C4-2B (cell line): ENCODE measurements at regions not wholly inside any gene's neighbourhood (a gene's known extent, or its start where the extent isn't known, plus 50 kb on each side); places are given as distances from the start of the nearest gene placed in this dataset.

Experiments
- ZFX ChIP-seq: fragments of 450-650 bp; IDR thresholded peaks from 2 replicates; pipeline ENCODE4 v1.6.1; 2017
- TF ChIP-seq, protein P1 (sequence below): fragments of 450-650 bp; conservative IDR thresholded peaks from 2 replicates; pipeline ENCODE4 v1.5.1; 2017; ENCODE audit warnings: mild to moderate bottlenecking

DNA sequence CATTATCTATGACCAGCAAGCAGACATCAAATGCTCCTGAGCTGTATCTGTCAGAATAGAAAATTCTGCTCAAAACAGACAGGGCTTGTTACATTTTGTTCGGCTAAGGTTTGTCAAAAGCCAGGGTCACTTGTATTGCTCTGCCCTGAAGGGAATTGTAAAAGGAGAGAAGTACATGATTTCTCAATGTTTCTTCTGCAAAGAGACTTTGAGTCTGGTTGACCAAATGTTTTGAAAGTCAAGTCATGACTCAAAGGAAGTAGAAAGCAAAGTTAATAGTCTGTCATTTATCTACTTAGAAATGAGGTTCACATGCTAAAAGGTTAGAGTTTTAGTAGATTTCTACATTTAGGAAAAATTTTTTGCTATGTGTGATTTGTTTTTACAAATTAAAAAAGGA, 1624.1 kb upstream of the ZEB2 start:
- TF ChIP-seq, protein P1, sequence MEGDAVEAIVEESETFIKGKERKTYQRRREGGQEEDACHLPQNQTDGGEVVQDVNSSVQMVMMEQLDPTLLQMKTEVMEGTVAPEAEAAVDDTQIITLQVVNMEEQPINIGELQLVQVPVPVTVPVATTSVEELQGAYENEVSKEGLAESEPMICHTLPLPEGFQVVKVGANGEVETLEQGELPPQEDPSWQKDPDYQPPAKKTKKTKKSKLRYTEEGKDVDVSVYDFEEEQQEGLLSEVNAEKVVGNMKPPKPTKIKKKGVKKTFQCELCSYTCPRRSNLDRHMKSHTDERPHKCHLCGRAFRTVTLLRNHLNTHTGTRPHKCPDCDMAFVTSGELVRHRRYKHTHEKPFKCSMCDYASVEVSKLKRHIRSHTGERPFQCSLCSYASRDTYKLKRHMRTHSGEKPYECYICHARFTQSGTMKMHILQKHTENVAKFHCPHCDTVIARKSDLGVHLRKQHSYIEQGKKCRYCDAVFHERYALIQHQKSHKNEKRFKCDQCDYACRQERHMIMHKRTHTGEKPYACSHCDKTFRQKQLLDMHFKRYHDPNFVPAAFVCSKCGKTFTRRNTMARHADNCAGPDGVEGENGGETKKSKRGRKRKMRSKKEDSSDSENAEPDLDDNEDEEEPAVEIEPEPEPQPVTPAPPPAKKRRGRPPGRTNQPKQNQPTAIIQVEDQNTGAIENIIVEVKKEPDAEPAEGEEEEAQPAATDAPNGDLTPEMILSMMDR: no peak
- TF ChIP-seq ZFX: no peak
